ENCODE measurements at regions not wholly inside any gene's neighbourhood (a gene's known extent, or its start where the extent isn't known, plus 50 kb on each side); places are given as distances from the start of the nearest gene placed in this dataset.

- H3K18ac ChIP-seq (ENCODE audit: insufficient read length, low read depth, low read length): no peak overlapping the region
- no peak overlapping the region for H2AK5ac ChIP-seq (ENCODE audit: insufficient read length, low read length)
- H3K4me1 ChIP-seq (ENCODE audit: insufficient read depth, low read length): peaks cover 3% of the 10 kb centered on the region; the same call in 1 of the 2 replicates
- no peak overlapping the region for H3K4me2 ChIP-seq (ENCODE audit: insufficient read depth, insufficient read length, low read length)
- Mint-ChIP-seq H3K36me3 (ENCODE audit: insufficient read depth in 1 of 3, low read depth in 3 of 3) (no peaks in the 10 kb centered on the region), H3K27ac (no peak overlapping the region), H3K4me1 (peaks cover 3 to 7% of the 10 kb centered on the region in 2 experiments), H3K4me3 (no peak overlapping the region), H3K27me3 (ENCODE audit: low read depth) (no peaks in the 10 kb centered on the region), H3K9me3 (no peaks in the 10 kb centered on the region)
- H3K4ac ChIP-seq (ENCODE audit: low read depth, low read length): no peak overlapping the region
- TF ChIP-seq CTCF (conservative IDR thresholded peaks at IDR 0.05): no peak
- no peak overlapping the region for H2AFZ ChIP-seq (ENCODE audit: low read length)
- no peak overlapping the region for H2BK120ac ChIP-seq (ENCODE audit: low read depth, low read length, poor library complexity, severe bottlenecking)
- no peaks in the 10 kb centered on the region for H3K23me2 ChIP-seq (ENCODE audit: insufficient read length, low read depth, low read length, poor library complexity, severe bottlenecking)
- H4K5ac ChIP-seq (ENCODE audit: insufficient read length, low read depth, low read length): no peak overlapping the region
- H3K9me3 ChIP-seq (ENCODE audit: control insufficient read depth, low read depth, low read length): no peaks in the 10 kb centered on the region
- H2BK5ac ChIP-seq (ENCODE audit: insufficient read length, low read length): no peak overlapping the region
- no peak overlapping the region for H4K8ac ChIP-seq (replicated peaks; ENCODE audit: insufficient read length, low read depth, low read length)
- H2BK12ac ChIP-seq (ENCODE audit: insufficient read length, low read depth, low read length): no peak overlapping the region
- H3K14ac ChIP-seq (ENCODE audit: insufficient read depth, low read length): no peak overlapping the region
- no peak overlapping the region for H2BK20ac ChIP-seq (ENCODE audit: low read depth, low read length, poor library complexity, severe bottlenecking)
- H3K56ac ChIP-seq (ENCODE audit: insufficient read length, low read depth, low read length): no peak overlapping the region
- H2BK15ac ChIP-seq (ENCODE audit: low read depth, low read length): no peak overlapping the region
- no peak overlapping the region for H3K27ac ChIP-seq (ENCODE audit: insufficient read length, low read depth, low read length)
- H4K20me1 ChIP-seq (ENCODE audit: control insufficient read depth, insufficient read depth, insufficient read length): no peaks in the 10 kb centered on the region
- H3K79me1 ChIP-seq (ENCODE audit: insufficient read depth, low read depth, low read length, poor library complexity, severe bottlenecking): no peaks in the 10 kb centered on the region
- H3K9ac ChIP-seq (ENCODE audit: extremely low read depth, insufficient read length, low read length): no peak overlapping the region
- no CpG with 5 or more reads among the region's 5 CpGs for WGBS (ENCODE audit: extremely low coverage, insufficient read length, low lambda C conversion rate)
- H3K79me2 ChIP-seq (ENCODE audit: insufficient read depth, low read length): no peaks in the 10 kb centered on the region
- H3K23ac ChIP-seq (ENCODE audit: insufficient read length, low read depth, low read length): no peak overlapping the region
- H4K91ac ChIP-seq (ENCODE audit: insufficient read length, low read depth, low read length): no peak overlapping the region
- no peak overlapping the region for H3T11ph ChIP-seq (ENCODE audit: low read length)
- no peaks in the 10 kb centered on the region for H3K27me3 ChIP-seq (ENCODE audit: insufficient read depth, low read length)
- DNase-seq: no peak
These were observed 50.2 kb upstream of the GMNC start for GRCh38 chr3:190912736-190913135.

Measured in H9 (cell line).